Left forelimb (tissue), 1 donor: ENCODE measurements at regions not wholly inside any gene's neighbourhood (a gene's known extent, or its start where the extent isn't known, plus 50 kb on each side); places are given as distances from the start of the nearest gene placed in this dataset.
"Not testable (repeated sequence)": the region's sequence is repeated elsewhere in the genome, so short reads cannot be mapped to it uniquely, and the experiment has no call there.

ENCODE experiments used
- DNase-seq: peaks from one replicate; pipeline ENCODE4 v3.0.0-alpha.2; 2018; ENCODE audit warnings: low spot score

GRCh38 chr5:82956600-82956999 is 120.6 kb downstream of the TMEM167A start:
- DNase-seq = no peak

DNA sequence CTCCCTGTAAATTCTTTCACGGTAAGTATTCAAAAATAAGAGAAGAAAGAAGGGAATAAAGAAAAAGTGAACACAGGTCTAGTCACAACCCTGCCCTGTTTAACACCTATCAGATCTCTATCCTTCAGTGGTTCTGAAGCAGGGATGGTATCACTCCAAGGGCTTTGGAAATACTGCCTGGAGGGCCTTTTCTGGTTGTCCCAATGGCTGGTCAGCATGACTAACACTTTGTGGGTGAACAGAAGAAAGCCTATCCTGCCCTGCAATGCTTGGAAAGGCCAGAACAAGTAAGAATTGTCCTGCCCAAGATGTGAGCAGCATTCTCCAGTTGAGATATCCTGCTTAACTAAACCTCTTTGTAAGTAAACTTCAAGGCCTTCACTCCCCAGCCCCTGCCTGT is 124.9 kb downstream of the TMEM167A start:
- no peak for DNase-seq

- DNase-seq = not testable (repeated sequence)
Observed at GRCh38 chr5:82944267-82944666, 132.9 kb downstream of the TMEM167A start.

- DNase-seq = no peak
Observed at GRCh38 chr5:82942083-82942881, 134.9 kb downstream of the TMEM167A start.

GRCh38 chr5:82938901-82939725 is 138.1 kb downstream of the TMEM167A start:
- DNase-seq = no peak

DNA sequence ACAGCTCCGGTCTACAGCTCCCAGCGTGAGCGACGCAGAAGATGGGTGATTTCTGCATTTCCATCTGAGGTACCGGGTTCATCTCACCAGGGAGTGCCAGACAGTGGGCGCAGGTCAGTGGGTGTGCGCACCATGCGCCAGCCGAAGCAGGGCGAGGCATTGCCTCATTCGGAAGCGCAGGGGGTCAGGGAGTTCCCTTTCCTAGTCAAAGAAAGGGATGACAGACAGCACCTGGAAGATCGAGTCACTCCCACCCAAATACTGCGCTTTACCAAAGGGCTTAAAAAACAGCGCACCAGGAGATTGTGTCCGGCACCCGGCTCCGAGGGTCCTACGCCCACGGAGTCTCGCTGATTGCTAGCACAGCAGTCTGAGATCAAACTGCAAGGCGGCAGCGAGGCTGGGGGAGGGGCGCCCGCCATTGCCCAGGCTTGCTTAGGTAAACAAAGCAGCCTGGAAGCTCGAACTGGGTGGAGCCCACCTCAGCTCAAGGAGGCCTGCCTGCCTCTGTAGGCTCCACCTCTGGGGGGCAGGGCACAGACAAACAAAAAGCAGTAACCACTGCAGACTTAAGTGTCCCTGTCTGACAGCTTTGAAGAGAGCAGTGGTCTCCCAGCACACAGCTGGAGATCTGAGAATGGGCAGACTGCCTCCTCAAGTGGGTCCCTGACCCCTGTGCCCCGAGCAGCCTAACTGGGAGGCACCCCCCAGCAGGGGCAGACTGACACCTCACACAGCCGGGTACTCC is 144.5 kb downstream of the TMEM167A start:
- DNase-seq = not testable (repeated sequence)

DNA sequence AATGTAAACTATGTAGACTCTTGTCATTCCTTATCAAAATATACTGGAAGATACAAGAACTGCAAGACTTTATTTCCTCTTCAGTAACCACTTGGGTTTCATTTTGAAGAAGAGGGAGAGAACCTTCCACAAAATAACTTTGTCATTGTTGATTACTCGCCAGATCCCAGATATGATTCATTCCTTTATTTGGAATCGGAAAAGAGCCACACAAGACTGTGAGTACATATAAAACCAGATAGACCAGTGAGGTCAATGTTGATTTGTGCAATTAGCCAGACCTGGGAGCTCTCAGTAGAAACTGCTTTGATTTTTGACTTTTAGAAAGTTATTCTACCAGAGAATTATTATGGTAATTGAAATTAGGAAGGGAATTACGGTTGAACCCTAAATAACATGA is 146.1 kb downstream of the TMEM167A start:
- no peak for DNase-seq

- DNase-seq = no peak
Observed at GRCh38 chr5:82925061-82925411, 152.2 kb downstream of the TMEM167A start.

GRCh38 chr5:82924226-82925060 is 152.8 kb downstream of the TMEM167A start:
- DNase-seq = no peak

GRCh38 chr5:82922086-82922734 is 155.0 kb downstream of the TMEM167A start:
- DNase-seq = no peak

DNA sequence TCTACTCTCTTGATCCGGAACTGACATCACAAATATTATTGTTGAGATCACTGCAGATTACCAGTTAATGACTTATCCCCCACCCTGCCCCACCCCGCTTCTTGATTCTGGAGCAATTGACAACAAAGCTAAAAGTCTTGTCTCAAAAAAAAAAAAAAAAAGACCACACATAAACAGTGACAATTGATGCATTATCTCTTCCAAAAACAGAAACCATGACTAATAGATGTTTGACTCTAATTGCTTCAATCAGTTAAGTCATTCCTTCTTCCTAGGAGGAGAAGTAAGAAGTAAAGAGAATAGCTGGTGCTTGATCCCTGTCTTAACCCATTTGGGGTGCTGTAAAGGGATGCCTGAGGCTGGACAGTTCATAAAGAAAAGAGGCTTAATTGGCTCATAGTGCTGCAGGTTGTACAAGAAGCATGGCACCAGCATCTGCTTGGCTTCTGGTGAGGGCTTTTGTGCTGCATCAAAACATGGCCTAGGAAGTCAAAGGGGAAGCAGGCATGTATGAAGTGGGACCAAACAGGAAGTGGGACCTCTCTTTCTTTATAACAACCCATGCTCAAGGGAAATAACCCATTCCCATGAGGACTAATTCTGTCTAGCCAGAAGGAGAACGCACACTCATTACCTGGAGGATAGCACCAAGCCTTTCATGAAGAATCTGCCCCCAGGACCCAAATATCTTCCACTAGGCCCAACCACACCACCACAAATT is 158.7 kb downstream of the TMEM167A start:
- DNase-seq = no peak

DNA sequence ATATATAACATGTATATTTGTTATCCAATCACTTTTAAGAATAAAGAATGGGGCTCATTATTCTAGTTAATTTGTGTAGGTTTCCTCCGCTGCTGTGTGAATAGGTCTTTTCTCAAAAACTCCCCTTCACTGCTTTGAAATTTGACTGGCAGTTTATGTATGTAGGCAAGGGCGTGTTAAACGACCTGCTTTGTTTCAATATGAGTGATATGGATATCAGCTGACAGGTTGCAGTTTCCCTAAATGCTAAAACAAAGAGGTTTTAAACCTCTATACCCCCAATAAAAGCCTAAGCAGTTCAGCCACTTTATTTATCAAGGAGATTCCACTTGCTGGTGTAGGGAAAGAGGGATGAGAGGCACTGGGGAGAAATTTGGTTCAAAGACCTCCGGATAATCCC is 159.6 kb downstream of the TMEM167A start:
- DNase-seq = no peak

DNA sequence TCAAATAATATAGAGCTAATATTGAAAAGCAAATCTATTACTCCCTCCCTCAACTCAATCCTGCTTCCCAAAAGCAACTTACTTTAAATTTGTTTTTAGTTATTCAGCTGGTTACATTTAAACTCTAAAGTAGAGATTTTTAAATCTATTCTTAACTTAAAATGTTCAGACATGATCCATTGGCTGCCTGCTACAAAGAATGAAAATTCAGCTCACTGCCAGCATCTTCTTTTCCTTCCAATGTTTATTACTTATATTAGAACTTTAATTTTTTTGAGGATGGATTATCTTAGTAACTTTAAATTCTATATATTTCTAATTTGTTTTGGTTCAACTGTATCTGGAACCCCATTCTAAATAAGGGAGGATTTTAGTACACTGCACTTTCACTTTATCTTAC is 163.2 kb downstream of the TMEM167A start:
- DNase-seq = no peak

DNA sequence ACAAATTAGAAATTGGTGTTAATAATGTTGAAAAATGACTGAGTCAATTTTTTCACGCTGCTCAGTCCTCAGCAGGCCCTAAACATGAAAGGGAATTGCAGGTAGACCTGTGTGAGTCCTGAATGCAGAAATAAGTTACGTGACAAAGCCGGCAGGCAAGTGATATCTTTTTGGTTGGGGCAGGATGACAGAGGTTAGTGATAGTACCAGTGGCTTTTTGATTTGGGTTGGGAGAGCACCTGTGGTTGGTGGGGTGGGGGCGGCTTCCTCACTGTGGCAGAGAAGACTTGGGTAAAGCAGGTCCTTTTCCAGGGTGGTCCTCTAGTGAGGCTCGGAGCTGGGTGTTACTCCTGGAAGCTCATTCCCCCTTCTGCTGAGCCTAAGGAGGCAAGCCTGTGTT is 164.7 kb downstream of the TMEM167A start:
- no peak for DNase-seq

GRCh38 chr5:82911910-82912309 is 165.3 kb downstream of the TMEM167A start:
- no peak for DNase-seq

GRCh38 chr5:82910905-82911304 is 166.3 kb downstream of the TMEM167A start:
- no peak for DNase-seq

DNA sequence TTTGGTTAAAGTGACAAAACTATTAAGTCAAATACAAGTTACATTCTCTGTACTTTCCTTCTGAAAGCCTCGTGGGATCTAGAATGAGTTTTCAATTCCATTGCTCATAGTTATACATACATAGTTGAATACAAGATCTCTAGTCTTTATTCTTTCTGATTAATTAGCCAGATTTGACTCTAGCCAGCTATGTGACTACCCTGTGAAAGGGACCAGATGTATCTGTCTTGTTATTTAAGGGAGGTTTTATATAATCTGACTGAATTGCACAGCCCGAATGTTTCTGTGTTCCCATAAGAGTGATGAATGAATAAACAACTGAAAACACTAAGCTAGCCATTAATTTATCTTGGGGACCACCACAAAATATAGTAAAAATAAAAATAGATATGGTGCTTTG is 166.7 kb downstream of the TMEM167A start:
- no peak for DNase-seq

DNA sequence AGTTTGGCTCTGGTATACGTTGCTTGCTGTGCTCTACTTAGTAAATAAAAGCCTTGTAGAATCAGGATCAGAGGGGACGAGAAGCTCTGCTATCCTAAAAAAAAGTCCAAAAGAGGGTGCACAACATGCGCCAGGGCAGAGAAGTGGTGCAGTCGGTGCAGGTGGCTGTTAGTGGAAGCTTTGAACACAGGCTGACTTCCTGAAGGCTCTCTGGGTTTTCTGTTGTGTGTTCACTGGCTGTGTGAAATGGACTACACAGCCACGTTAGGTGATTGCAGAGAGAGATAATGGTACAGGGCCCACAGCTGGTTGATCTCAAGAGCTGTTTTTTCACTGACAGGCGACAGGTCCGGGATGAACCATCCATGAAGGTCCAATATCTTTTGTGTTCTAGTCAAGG is 167.4 kb downstream of the TMEM167A start:
- DNase-seq = no peak

- no peak for DNase-seq
Observed at GRCh38 chr5:82905986-82906385, 171.2 kb downstream of the TMEM167A start.

DNA sequence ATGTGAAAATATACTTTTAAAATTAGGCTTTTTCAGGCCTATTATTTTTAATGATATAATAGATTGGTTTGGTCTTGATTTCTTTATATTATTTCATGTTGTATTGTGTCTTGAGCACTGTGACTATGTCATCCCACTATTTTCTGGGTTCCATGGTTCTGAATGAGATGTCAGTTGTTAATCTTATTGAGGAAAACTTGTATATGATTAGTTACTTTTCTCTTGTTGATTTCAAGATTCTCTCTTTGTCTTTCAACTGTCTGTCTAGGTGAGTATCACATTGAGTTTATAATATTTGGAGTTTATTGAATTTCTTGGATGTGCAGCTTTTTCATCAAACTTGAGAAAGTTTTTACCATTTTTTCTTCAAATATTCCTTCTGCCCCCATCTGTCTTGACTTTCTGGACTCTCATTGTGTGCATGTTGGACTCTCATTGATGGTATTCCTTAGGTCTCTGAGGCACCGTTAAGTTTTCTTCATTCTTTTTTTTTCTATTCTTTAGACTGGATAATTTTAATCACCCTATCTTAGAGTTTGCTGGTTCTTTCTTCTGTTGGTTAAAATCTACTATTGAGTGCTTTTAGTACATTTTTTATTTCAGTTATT is 175.8 kb downstream of the TMEM167A start:
- DNase-seq = no peak
